ENCODE measurements at regions not wholly inside any gene's neighbourhood (a gene's known extent, or its start where the extent isn't known, plus 50 kb on each side); places are given as distances from the start of the nearest gene placed in this dataset.

DNA sequence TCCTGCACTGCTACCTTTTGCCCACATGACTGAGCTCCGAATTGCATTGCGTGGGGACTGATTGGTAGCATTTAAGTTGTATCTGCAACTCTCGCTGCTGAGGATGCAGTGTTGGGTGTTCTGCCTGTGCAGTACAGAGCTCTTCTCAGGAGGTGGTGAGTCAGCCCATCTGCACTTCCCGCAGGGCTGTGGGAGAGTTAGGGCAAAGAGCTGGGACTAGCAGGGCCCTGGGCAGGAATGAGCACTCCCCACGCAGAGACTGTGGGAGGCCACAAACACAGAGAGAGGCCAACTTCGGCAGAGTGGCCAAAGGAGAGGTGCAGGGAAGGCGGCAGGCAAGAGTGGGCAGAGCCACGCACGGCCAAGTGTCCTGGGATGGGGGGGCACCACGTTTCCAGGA is 244.7 kb downstream of the SIPA1L2 start:
- no peaks in the 10 kb centered on the region for H3K27me3 ChIP-seq (ENCODE audit: control insufficient read depth in 2 of 2, insufficient read depth in 2 of 2, low read length in 2 of 2)
- Mint-ChIP-seq H3K27me3 (peaks cover 0 to 7% (median 0%) of the 10 kb centered on the region in 5 donors), H3K27ac (no peak overlapping the region), H3K4me1 (peaks cover 0 to 3% (median 0%) of the 10 kb centered on the region in 7 donors), H3K9me3 (no peaks in the 10 kb centered on the region), H3K36me3 (no peaks in the 10 kb centered on the region), H3K4me3 (no peak overlapping the region)
- H3K9me3 ChIP-seq (ENCODE audit: control insufficient read depth in 2 of 3, low read length in 3 of 3): no peaks in the 10 kb centered on the region
- H3K27ac ChIP-seq (ENCODE audit: low read depth, low read length): no peak overlapping the region
- no peaks in the 10 kb centered on the region for H3K36me3 ChIP-seq (ENCODE audit: control insufficient read depth in 2 of 3, insufficient read depth in 3 of 3, low read length in 3 of 3)
- CTCF ChIA-PET: no interaction called here
- intact Hi-C loops (cut with micrococcal nuclease): no loop called here
- POLR2A ChIA-PET: no interaction called here
- ATAC-seq: no peak
- no peak for DNase-seq
- H3K4me3 ChIP-seq (ENCODE audit: low read length): no peak overlapping the region
- no peaks in the 10 kb centered on the region for H3K4me1 ChIP-seq (ENCODE audit: control insufficient read depth in 2 of 2, insufficient read depth in 2 of 2, low read length in 2 of 2)

DNA sequence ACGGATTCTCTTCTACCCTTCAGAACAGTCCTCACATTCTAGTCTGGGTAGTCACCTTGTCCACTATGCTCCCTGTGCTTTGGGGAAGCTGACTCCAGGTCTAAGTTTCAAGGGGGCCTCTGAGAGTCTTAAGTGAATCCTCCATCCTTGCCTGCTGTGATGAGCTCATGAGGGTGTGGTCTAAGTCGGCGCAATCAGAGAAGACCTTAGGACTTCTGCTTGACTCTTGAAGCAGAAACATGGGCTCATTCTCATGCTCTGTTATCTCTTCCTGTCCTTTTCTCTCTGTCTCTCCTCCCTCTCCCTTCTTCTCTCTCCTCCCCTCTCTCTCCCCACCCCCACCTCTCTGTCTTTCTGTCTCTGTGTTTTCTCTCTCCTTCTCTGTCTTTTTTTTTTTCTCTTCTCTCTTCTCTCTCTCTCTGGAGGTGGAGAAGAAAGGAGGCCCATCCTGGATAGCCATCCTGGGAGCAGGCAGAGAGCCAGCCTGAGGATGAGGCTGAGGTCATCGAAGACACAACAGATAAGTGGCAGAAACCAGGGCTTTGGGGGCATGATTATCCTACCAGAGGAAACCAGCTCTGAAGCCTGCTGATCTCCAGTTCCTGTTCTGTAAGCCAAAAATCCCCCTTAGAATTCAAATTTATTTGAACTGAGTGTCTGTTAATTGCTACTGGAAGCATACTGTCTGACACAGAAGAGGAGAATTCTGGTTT is 245.6 kb downstream of the SIPA1L2 start:
- Mint-ChIP-seq H3K27ac (no peak overlapping the region), H3K27me3 (peaks cover 0 to 9% (median 0%) of the 10 kb centered on the region in 5 donors), H3K9me3 (no peaks in the 10 kb centered on the region), H3K36me3 (no peaks in the 10 kb centered on the region), H3K4me1 (peaks cover 0 to 3% (median 0%) of the 10 kb centered on the region in 7 donors), H3K4me3 (no peak overlapping the region)
- H3K9me3 ChIP-seq (ENCODE audit: control insufficient read depth in 2 of 3, low read length in 3 of 3): no peaks in the 10 kb centered on the region
- no peak overlapping the region for H3K4me3 ChIP-seq (ENCODE audit: low read length)
- ChIA-PET POLR2A (no interaction called here), CTCF (no interaction called here)
- H3K36me3 ChIP-seq (ENCODE audit: control insufficient read depth in 2 of 3, insufficient read depth in 3 of 3, low read length in 3 of 3): no peaks in the 10 kb centered on the region
- H3K27ac ChIP-seq (ENCODE audit: low read depth, low read length): no peak overlapping the region
- ATAC-seq (no peak), DNase-seq (no peak)
- intact Hi-C loops (cut with micrococcal nuclease): no loop called here
- H3K27me3 ChIP-seq (ENCODE audit: control insufficient read depth in 2 of 2, insufficient read depth in 2 of 2, low read length in 2 of 2): no peaks in the 10 kb centered on the region
- H3K4me1 ChIP-seq (ENCODE audit: control insufficient read depth in 2 of 2, insufficient read depth in 2 of 2, low read length in 2 of 2): no peaks in the 10 kb centered on the region

DNA sequence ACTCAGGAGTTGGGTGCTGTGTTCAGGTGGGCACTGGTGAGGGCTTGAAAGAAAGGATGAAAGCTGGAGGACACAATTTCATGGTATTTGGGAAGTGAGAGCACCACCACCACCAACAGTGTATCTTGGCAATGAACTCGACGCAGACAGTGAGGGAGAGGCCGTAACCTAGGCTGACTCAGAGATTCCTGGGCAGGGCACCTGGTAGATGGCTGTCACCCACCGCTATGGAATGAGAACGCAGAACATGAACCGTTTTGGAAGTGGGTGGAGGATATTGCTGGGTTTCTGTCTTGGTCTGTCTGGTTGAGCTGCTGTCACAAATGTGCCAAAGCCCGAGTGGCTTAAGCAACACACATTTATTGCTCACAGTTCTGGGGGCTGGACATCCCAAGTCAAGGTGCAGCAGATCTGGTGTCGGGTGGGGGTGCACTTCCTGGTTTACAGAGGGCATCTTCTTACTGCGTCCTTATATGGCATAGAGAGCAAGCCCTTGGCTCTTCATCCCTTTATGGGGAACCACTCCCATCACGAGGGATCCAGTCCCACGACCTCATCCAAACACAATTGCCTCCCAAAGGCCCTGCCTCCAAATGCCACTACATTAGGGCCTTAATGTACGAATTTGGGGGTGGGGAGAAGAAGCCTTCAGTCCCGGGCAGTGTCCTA is 246.3 kb downstream of the SIPA1L2 start:
- Histone ChIP-seq H3K36me3 (ENCODE audit: control insufficient read depth in 2 of 3, insufficient read depth in 3 of 3, low read length in 3 of 3) (no peaks in the 10 kb centered on the region), H3K4me3 (ENCODE audit: low read length) (no peak overlapping the region), H3K27me3 (ENCODE audit: control insufficient read depth in 2 of 2, insufficient read depth in 2 of 2, low read length in 2 of 2) (no peaks in the 10 kb centered on the region), H3K27ac (ENCODE audit: low read depth, low read length) (no peak overlapping the region), H3K4me1 (ENCODE audit: control insufficient read depth in 2 of 2, insufficient read depth in 2 of 2, low read length in 2 of 2) (no peaks in the 10 kb centered on the region), H3K9me3 (ENCODE audit: control insufficient read depth in 2 of 3, low read length in 3 of 3) (no peaks in the 10 kb centered on the region)
- DNase-seq (no peak), ATAC-seq (no peak)
- Mint-ChIP-seq H3K27me3 (peaks cover 0 to 9% (median 0%) of the 10 kb centered on the region in 5 donors), H3K4me1 (peaks cover 0 to 3% (median 0%) of the 10 kb centered on the region in 7 donors), H3K36me3 (no peaks in the 10 kb centered on the region), H3K4me3 (no peak overlapping the region), H3K27ac (no peak overlapping the region), H3K9me3 (no peaks in the 10 kb centered on the region)
- POLR2A ChIA-PET: no interaction called here
- intact Hi-C loops (cut with micrococcal nuclease): no loop called here
- CTCF ChIA-PET: no interaction called here

DNA sequence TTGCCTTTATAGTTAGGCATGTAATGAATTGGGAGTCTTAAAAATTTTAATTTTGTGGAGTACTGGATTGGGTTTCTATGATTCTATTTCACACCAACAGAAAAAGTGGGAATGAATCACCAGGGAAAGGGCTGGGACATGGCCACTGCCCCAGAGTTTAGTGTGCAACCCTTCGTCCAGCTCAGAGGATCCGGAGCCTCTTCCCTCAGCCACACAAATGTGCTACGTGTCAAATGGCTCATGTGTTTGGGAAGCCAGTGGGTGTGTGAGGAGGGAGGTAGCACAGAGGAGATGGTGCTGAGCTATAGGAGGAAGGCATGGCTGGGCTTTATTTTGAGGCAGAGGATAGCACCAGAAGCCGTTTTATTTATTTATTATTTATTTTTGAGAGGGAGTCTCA is 247.3 kb downstream of the SIPA1L2 start:
- no peak overlapping the region for H3K27ac ChIP-seq (ENCODE audit: low read depth, low read length)
- no peak overlapping the region for H3K27ac Mint-ChIP-seq

DNA sequence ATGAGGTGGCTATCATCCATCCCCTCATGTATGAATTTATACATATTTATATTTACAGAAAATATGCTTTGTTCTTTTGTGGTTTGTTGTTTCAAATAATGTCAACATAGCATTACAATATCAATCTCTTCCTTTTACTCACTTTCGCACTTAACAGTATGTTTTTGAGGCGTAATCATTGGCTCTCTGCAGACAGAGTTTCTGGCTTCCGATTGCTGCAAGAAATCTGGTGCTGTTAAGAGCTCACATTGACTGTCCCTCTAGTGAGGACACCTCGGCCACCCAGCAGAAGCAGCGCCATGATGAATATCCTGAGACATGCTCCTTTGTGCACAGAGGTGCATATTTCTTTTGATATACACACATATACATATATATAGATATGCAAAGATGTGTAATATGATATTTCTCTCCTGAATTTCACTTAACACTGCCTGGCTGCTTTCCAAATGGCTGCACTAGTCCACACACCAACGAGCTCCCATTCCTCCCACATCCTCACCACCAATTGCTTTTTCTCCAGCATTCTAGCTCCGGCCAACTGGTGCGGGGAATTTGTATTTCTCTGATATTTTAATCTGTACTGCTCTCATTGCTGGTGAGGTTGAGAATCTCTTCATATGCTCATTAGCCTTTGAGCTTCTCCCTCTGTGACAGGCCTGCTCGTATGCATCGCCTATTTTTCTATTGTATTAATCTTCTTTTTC is 248.4 kb downstream of the SIPA1L2 start:
- Histone ChIP-seq H3K27ac (ENCODE audit: low read depth, low read length) (no peak overlapping the region), H3K9me3 (ENCODE audit: control insufficient read depth in 2 of 3, low read length in 3 of 3) (no peaks in the 10 kb centered on the region), H3K4me3 (ENCODE audit: low read length) (no peak overlapping the region), H3K4me1 (ENCODE audit: control insufficient read depth in 2 of 2, insufficient read depth in 2 of 2, low read length in 2 of 2) (no peaks in the 10 kb centered on the region), H3K27me3 (ENCODE audit: control insufficient read depth in 2 of 2, insufficient read depth in 2 of 2, low read length in 2 of 2) (no peaks in the 10 kb centered on the region), H3K36me3 (ENCODE audit: control insufficient read depth in 2 of 3, insufficient read depth in 3 of 3, low read length in 3 of 3) (no peaks in the 10 kb centered on the region)
- Mint-ChIP-seq H3K27me3 (peaks cover 0 to 9% (median 0%) of the 10 kb centered on the region in 5 donors), H3K4me1 (peaks cover 0 to 3% (median 0%) of the 10 kb centered on the region in 7 donors), H3K9me3 (no peaks in the 10 kb centered on the region), H3K4me3 (no peak overlapping the region), H3K36me3 (no peaks in the 10 kb centered on the region), H3K27ac (no peak overlapping the region)
- ATAC-seq (no peak), DNase-seq (no peak)
- intact Hi-C loops (cut with micrococcal nuclease): no loop called here
- ChIA-PET POLR2A (no interaction called here), CTCF (no interaction called here)

More for the DNA sequence above, 247.3 kb downstream of the SIPA1L2 start:
- H3K27me3 Mint-ChIP-seq: peaks cover 0 to 9% (median 0%) of the 10 kb centered on the region in 5 donors
- no peaks in the 10 kb centered on the region for H3K36me3 Mint-ChIP-seq
- Histone ChIP-seq H3K9me3 (ENCODE audit: control insufficient read depth in 2 of 3, low read length in 3 of 3) (no peaks in the 10 kb centered on the region), H3K27me3 (ENCODE audit: control insufficient read depth in 2 of 2, insufficient read depth in 2 of 2, low read length in 2 of 2) (no peaks in the 10 kb centered on the region), H3K4me3 (ENCODE audit: low read length) (no peak overlapping the region), H3K4me1 (ENCODE audit: control insufficient read depth in 2 of 2, insufficient read depth in 2 of 2, low read length in 2 of 2) (no peaks in the 10 kb centered on the region), H3K36me3 (ENCODE audit: control insufficient read depth in 2 of 3, insufficient read depth in 3 of 3, low read length in 3 of 3) (no peaks in the 10 kb centered on the region)
- H3K9me3 Mint-ChIP-seq: no peaks in the 10 kb centered on the region
- ATAC-seq (no peak), DNase-seq (no peak)
- H3K4me1 Mint-ChIP-seq: peaks cover 0 to 3% (median 0%) of the 10 kb centered on the region in 7 donors
- CTCF ChIA-PET: no interaction called here
- no peak overlapping the region for H3K4me3 Mint-ChIP-seq
- intact Hi-C loops (cut with micrococcal nuclease): no loop called here
- POLR2A ChIA-PET: no interaction called here

DNA sequence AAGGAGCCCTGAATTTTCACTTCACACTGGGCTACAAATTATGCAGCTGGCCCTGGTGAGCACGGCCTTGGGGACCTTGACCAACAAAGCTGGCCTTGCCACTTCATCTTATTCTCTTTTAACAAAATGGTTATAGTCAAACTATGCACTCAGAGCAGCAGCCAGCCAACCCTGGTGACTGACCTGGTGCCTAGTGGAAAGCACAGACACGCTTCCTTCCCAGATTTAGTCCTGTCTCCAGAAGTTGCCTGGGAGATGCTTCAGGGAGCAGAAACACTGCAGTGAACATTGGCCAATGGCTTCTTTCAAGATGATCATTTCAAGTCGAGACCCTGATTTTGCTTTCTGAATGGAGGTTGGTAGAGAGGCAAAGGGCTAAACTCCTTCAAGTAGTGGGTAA is 249.3 kb downstream of the SIPA1L2 start:
- Mint-ChIP-seq H3K4me1 (peaks cover 0 to 3% (median 0%) of the 10 kb centered on the region in 7 donors), H3K36me3 (no peaks in the 10 kb centered on the region), H3K27me3 (peaks cover 0 to 9% (median 0%) of the 10 kb centered on the region in 5 donors), H3K9me3 (no peaks in the 10 kb centered on the region), H3K27ac (no peak overlapping the region), H3K4me3 (no peak overlapping the region)
- Histone ChIP-seq H3K27ac (ENCODE audit: low read depth, low read length) (no peak overlapping the region), H3K4me1 (ENCODE audit: control insufficient read depth in 2 of 2, insufficient read depth in 2 of 2, low read length in 2 of 2) (no peaks in the 10 kb centered on the region), H3K36me3 (ENCODE audit: control insufficient read depth in 2 of 3, insufficient read depth in 3 of 3, low read length in 3 of 3) (no peaks in the 10 kb centered on the region), H3K9me3 (ENCODE audit: control insufficient read depth in 2 of 3, low read length in 3 of 3) (no peaks in the 10 kb centered on the region), H3K4me3 (ENCODE audit: low read length) (no peak overlapping the region), H3K27me3 (ENCODE audit: control insufficient read depth in 2 of 2, insufficient read depth in 2 of 2, low read length in 2 of 2) (no peaks in the 10 kb centered on the region)
- POLR2A ChIA-PET: no interaction called here
- DNase-seq (no peak), ATAC-seq (no peak)
- CTCF ChIA-PET: no interaction called here
- intact Hi-C loops (cut with micrococcal nuclease): loop anchor here in 1 of 2 donors (1.0 kb wide), 1 partner anchor 39 kb away; no protein-coding TSS in a partner anchor

All from naive thymus-derived CD4-positive, alpha-beta T cell (primary cell).